ENCODE measurements at regions not wholly inside any gene's neighbourhood (a gene's known extent, or its start where the extent isn't known, plus 50 kb on each side); places are given as distances from the start of the nearest gene placed in this dataset.

GRCh38 chr9:85331626-85332025, 410.1 kb downstream of the AGTPBP1 start:
- no peak overlapping the region for H2BK5ac ChIP-seq (ENCODE audit: low read length)
- no peak overlapping the region for H4K91ac ChIP-seq (ENCODE audit: low read depth, low read length, poor library complexity)
- no peak overlapping the region for H3K27ac ChIP-seq (replicated peaks; ENCODE audit: low read length)
- H3K4me2 ChIP-seq (ENCODE audit: insufficient read depth, low read length, poor library complexity, severe bottlenecking) = no peak overlapping the region
- H3K18ac ChIP-seq (ENCODE audit: low read length) = no peak overlapping the region
- no peaks in the 10 kb centered on the region for H3K27me3 ChIP-seq (ENCODE audit: control insufficient read depth in 3 of 3, insufficient read depth in 3 of 3, low read depth in 1 of 3, low read length in 3 of 3)
- no peak overlapping the region for H2AK5ac ChIP-seq (ENCODE audit: low read depth, low read length)
- H3K4ac ChIP-seq (ENCODE audit: low read length) = no peak overlapping the region
- no peak overlapping the region for H4K8ac ChIP-seq (ENCODE audit: low read depth, low read length)
- H2BK120ac ChIP-seq (ENCODE audit: low read depth, low read length) = no peak overlapping the region
- no peak overlapping the region for H3K9ac ChIP-seq (ENCODE audit: low read depth, low read length, poor library complexity)
- no peak overlapping the region for H2BK12ac ChIP-seq (ENCODE audit: low read length)
- DNase-seq (ENCODE audit: low spot score) = no peak
- no peak overlapping the region for H3K14ac ChIP-seq (ENCODE audit: low read length)
- H3K9me3 ChIP-seq (replicated peaks in 1 of 2; ENCODE audit: control insufficient read depth in 2 of 2, insufficient read depth in 1 of 2, low read depth in 1 of 2, low read length in 2 of 2) = no peaks in the 10 kb centered on the region
- H3K79me1 ChIP-seq (ENCODE audit: low read depth, low read length) = no peaks in the 10 kb centered on the region
- H2AFZ ChIP-seq (ENCODE audit: low read length) = no peak overlapping the region
- H3K4me3 ChIP-seq (ENCODE audit: low read length in 2 of 2) = no peak overlapping the region
- H3K36me3 ChIP-seq (replicated peaks in 1 of 2; ENCODE audit: control insufficient read depth in 2 of 2, insufficient read depth in 2 of 2, low read length in 2 of 2) = no peaks in the 10 kb centered on the region
- H3K23ac ChIP-seq (ENCODE audit: low read depth, low read length, poor library complexity) = no peak overlapping the region
- no CpG with 5 or more reads among the region's 1 CpG for WGBS, 2 donors (ENCODE audit: extremely low coverage in 2 of 2, insufficient read length in 2 of 2, insufficient replicate concordance in 1 of 2)
- H3K4me1 ChIP-seq (ENCODE audit: control insufficient read depth in 2 of 2, insufficient read depth in 1 of 2, low read depth in 1 of 2, low read length in 2 of 2) = no peaks in the 10 kb centered on the region
- H2BK15ac ChIP-seq (ENCODE audit: low read length) = no peak overlapping the region

DNA sequence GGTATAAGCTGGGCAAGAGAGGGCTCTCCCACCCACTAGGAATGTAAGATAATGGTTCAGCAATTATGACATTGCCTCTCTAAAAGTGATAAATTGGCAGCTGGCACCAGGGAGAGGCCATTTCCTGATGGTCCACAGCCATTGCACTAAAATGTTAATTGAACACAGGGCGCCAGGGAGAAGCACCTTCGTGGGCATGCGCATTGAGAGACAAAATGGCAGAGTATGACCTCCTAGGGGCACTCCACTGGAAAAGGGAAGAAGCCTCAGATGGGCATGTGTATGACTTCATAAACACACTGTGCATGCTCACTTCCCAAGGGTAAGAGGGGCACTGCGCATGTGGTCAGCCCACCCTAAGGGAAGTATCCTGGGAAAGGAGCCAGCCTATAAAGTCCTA, 419.2 kb downstream of the AGTPBP1 start:
- Histone ChIP-seq H3K27me3 (ENCODE audit: control insufficient read depth in 3 of 3, insufficient read depth in 3 of 3, low read depth in 1 of 3, low read length in 3 of 3) (no peaks in the 10 kb centered on the region), H3K79me1 (ENCODE audit: low read depth, low read length) (no peaks in the 10 kb centered on the region), H2BK12ac (ENCODE audit: low read length) (no peak overlapping the region), H4K91ac (ENCODE audit: low read depth, low read length, poor library complexity) (no peak overlapping the region), H2AK5ac (ENCODE audit: low read depth, low read length) (no peak overlapping the region), H3K4me2 (ENCODE audit: insufficient read depth, low read length, poor library complexity, severe bottlenecking) (no peak overlapping the region), H2BK120ac (ENCODE audit: low read depth, low read length) (no peak overlapping the region), H3K4me3 (ENCODE audit: low read length in 2 of 2) (no peak overlapping the region), H3K4me1 (ENCODE audit: control insufficient read depth in 2 of 2, insufficient read depth in 1 of 2, low read depth in 1 of 2, low read length in 2 of 2) (peaks cover 0 to 1% of the 10 kb centered on the region in 2 donors), H2BK15ac (ENCODE audit: low read length) (no peak overlapping the region), H3K27ac (replicated peaks; ENCODE audit: low read length) (no peak overlapping the region), H4K8ac (ENCODE audit: low read depth, low read length) (no peak overlapping the region), H2AFZ (ENCODE audit: low read length) (no peak overlapping the region), H3K18ac (ENCODE audit: low read length) (no peak overlapping the region), H3K23ac (ENCODE audit: low read depth, low read length, poor library complexity) (no peak overlapping the region), H2BK5ac (ENCODE audit: low read length) (no peak overlapping the region), H3K4ac (ENCODE audit: low read length) (no peak overlapping the region), H3K9ac (ENCODE audit: low read depth, low read length, poor library complexity) (no peak overlapping the region), H3K36me3 (replicated peaks in 1 of 2; ENCODE audit: control insufficient read depth in 2 of 2, insufficient read depth in 2 of 2, low read length in 2 of 2) (no peaks in the 10 kb centered on the region), H3K14ac (ENCODE audit: low read length) (no peak overlapping the region), H3K9me3 (replicated peaks in 1 of 2; ENCODE audit: control insufficient read depth in 2 of 2, insufficient read depth in 1 of 2, low read depth in 1 of 2, low read length in 2 of 2) (peaks cover 0 to 2% of the 10 kb centered on the region in 2 donors)
- WGBS, 2 donors (ENCODE audit: extremely low coverage in 2 of 2, insufficient read length in 2 of 2, insufficient replicate concordance in 1 of 2) = no CpG with 5 or more reads among the region's 4 CpGs
- DNase-seq (ENCODE audit: low spot score) = no peak

- H3K14ac ChIP-seq (ENCODE audit: low read length) = no peak overlapping the region
- no peak overlapping the region for H3K18ac ChIP-seq (ENCODE audit: low read length)
- peaks cover 0 to 2% of the 10 kb centered on the region in 2 donors for H3K9me3 ChIP-seq (replicated peaks in 1 of 2; ENCODE audit: control insufficient read depth in 2 of 2, insufficient read depth in 1 of 2, low read depth in 1 of 2, low read length in 2 of 2)
- no peak overlapping the region for H3K9ac ChIP-seq (ENCODE audit: low read depth, low read length, poor library complexity)
- no peak overlapping the region for H4K8ac ChIP-seq (ENCODE audit: low read depth, low read length)
- H3K23ac ChIP-seq (ENCODE audit: low read depth, low read length, poor library complexity) = no peak overlapping the region
- H2AFZ ChIP-seq (ENCODE audit: low read length) = no peak overlapping the region
- DNase-seq (ENCODE audit: low spot score) = no peak
- H3K79me1 ChIP-seq (ENCODE audit: low read depth, low read length) = no peaks in the 10 kb centered on the region
- H3K4me1 ChIP-seq (ENCODE audit: control insufficient read depth in 2 of 2, insufficient read depth in 1 of 2, low read depth in 1 of 2, low read length in 2 of 2) = peaks cover 0 to 1% of the 10 kb centered on the region in 2 donors
- no peak overlapping the region for H3K27ac ChIP-seq (replicated peaks; ENCODE audit: low read length)
- H3K36me3 ChIP-seq (replicated peaks in 1 of 2; ENCODE audit: control insufficient read depth in 2 of 2, insufficient read depth in 2 of 2, low read length in 2 of 2) = no peaks in the 10 kb centered on the region
- no peak overlapping the region for H4K91ac ChIP-seq (ENCODE audit: low read depth, low read length, poor library complexity)
- H2BK12ac ChIP-seq (ENCODE audit: low read length) = no peak overlapping the region
- H2AK5ac ChIP-seq (ENCODE audit: low read depth, low read length) = no peak overlapping the region
- H3K4me3 ChIP-seq (ENCODE audit: low read length in 2 of 2) = no peak overlapping the region
- no peaks in the 10 kb centered on the region for H3K27me3 ChIP-seq (ENCODE audit: control insufficient read depth in 3 of 3, insufficient read depth in 3 of 3, low read depth in 1 of 3, low read length in 3 of 3)
- no CpG with 5 or more reads among the region's 5 CpGs for WGBS, 2 donors (ENCODE audit: extremely low coverage in 2 of 2, insufficient read length in 2 of 2, insufficient replicate concordance in 1 of 2)
- no peak overlapping the region for H2BK15ac ChIP-seq (ENCODE audit: low read length)
- no peak overlapping the region for H2BK5ac ChIP-seq (ENCODE audit: low read length)
- H2BK120ac ChIP-seq (ENCODE audit: low read depth, low read length) = no peak overlapping the region
- no peak overlapping the region for H3K4ac ChIP-seq (ENCODE audit: low read length)
- H3K4me2 ChIP-seq (ENCODE audit: insufficient read depth, low read length, poor library complexity, severe bottlenecking) = no peak overlapping the region
Observed at GRCh38 chr9:85321561-85321960, 420.2 kb downstream of the AGTPBP1 start.

- no peak overlapping the region for H2BK15ac ChIP-seq (ENCODE audit: low read length)
- no peak overlapping the region for H4K8ac ChIP-seq (ENCODE audit: low read depth, low read length)
- no CpG with 5 or more reads among the region's 2 CpGs for WGBS, 2 donors (ENCODE audit: extremely low coverage in 2 of 2, insufficient read length in 2 of 2, insufficient replicate concordance in 1 of 2)
- H3K9ac ChIP-seq (ENCODE audit: low read depth, low read length, poor library complexity) = no peak overlapping the region
- peaks cover 0 to 1% of the 10 kb centered on the region in 2 donors for H3K4me1 ChIP-seq (ENCODE audit: control insufficient read depth in 2 of 2, insufficient read depth in 1 of 2, low read depth in 1 of 2, low read length in 2 of 2)
- no peak overlapping the region for H4K91ac ChIP-seq (ENCODE audit: low read depth, low read length, poor library complexity)
- H3K4ac ChIP-seq (ENCODE audit: low read length) = no peak overlapping the region
- no peak overlapping the region for H3K4me2 ChIP-seq (ENCODE audit: insufficient read depth, low read length, poor library complexity, severe bottlenecking)
- peaks cover 0 to 3% of the 10 kb centered on the region in 2 donors for H3K9me3 ChIP-seq (replicated peaks in 1 of 2; ENCODE audit: control insufficient read depth in 2 of 2, insufficient read depth in 1 of 2, low read depth in 1 of 2, low read length in 2 of 2)
- H3K36me3 ChIP-seq (replicated peaks in 1 of 2; ENCODE audit: control insufficient read depth in 2 of 2, insufficient read depth in 2 of 2, low read length in 2 of 2) = no peaks in the 10 kb centered on the region
- H2AK5ac ChIP-seq (ENCODE audit: low read depth, low read length) = no peak overlapping the region
- no peak overlapping the region for H3K4me3 ChIP-seq (ENCODE audit: low read length in 2 of 2)
- H2AFZ ChIP-seq (ENCODE audit: low read length) = no peak overlapping the region
- no peaks in the 10 kb centered on the region for H3K27me3 ChIP-seq (ENCODE audit: control insufficient read depth in 3 of 3, insufficient read depth in 3 of 3, low read depth in 1 of 3, low read length in 3 of 3)
- no peak overlapping the region for H3K18ac ChIP-seq (ENCODE audit: low read length)
- H2BK5ac ChIP-seq (ENCODE audit: low read length) = no peak overlapping the region
- no peak overlapping the region for H3K27ac ChIP-seq (replicated peaks; ENCODE audit: low read length)
- no peak overlapping the region for H2BK12ac ChIP-seq (ENCODE audit: low read length)
- H2BK120ac ChIP-seq (ENCODE audit: low read depth, low read length) = no peak overlapping the region
- DNase-seq (ENCODE audit: low spot score) = no peak
- H3K79me1 ChIP-seq (ENCODE audit: low read depth, low read length) = no peaks in the 10 kb centered on the region
- H3K14ac ChIP-seq (ENCODE audit: low read length) = no peak overlapping the region
- H3K23ac ChIP-seq (ENCODE audit: low read depth, low read length, poor library complexity) = no peak overlapping the region
Observed at GRCh38 chr9:85319936-85320656, 421.7 kb downstream of the AGTPBP1 start.

All from neuronal stem cell (in vitro differentiated cells).